ENCODE measurements at regions not wholly inside any gene's neighbourhood (a gene's known extent, or its start where the extent isn't known, plus 50 kb on each side); places are given as distances from the start of the nearest gene placed in this dataset. TPM values are rescaled to one million over a fixed set of nuclear protein-coding genes. Genes with fewer than 3 reads are reported as not detected.

DNA sequence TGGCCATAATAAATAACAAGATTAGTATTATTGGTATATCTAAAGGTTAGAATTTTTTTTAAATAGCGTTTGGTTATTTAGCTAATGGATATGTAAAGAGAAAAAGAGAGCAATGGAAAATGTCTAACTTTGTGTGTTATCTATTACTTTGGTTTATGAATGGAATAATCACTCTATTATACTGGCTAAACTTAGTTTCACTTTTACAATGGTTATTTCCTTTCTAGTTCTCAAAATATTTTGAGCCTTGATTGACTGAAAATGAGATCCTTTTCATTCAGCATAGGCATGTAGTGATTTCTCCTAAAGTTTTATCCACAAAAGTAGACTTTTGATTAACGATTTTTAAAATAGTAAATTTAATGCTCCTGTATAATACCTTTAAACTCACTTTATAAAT, 51.6 kb upstream of the MLIP start:
- no peak for DNase-seq

DNA sequence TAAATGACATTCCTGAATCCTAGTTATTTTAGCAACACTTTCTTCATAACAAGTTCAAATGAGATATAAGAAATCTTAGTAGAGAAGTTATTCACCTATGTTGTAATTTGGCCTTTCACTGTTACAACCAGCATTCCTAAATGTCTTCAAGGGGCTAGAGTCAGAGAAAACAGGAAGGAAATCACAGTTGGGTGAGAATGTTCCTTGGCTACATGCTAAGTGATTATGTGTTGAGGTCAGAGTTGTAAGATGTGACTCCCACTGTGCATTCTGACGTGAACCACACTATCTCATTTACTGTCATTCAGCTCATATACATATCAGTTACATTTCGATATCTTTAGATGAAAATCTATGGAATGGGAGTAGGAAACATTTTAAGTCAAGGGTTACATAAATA, 51.0 kb upstream of the MLIP start:
- no peak for DNase-seq

Small RNAs in the stretch of these regions (small RNA-seq; reads per million reads assigned to genes)
- not detected for gene ERHP2

All from occipital lobe (tissue), 2 donors.